Fibroblast of lung (primary cell): ENCODE measurements at regions not wholly inside any gene's neighbourhood (a gene's known extent, or its start where the extent isn't known, plus 50 kb on each side); places are given as distances from the start of the nearest gene placed in this dataset.

Experiments used
- DNase-seq, 2 donors: peaks; one replicate each; pipeline versions ENCODE4 v3.0.0 to v3.0.0-alpha.2; 2010; ENCODE audit warnings: low read depth in 2 of 2
- H2AFZ ChIP-seq: 2 replicates; pipeline ENCODE4 v1.5.1; 2012; ENCODE audit warnings: low read length, control low read depth, inconsistent platforms
- H3K27ac ChIP-seq: 2 replicates; pipeline ENCODE4 v1.5.1; 2011; ENCODE audit warnings: low read length, control low read depth; ENCODE audit not compliant: insufficient read depth
- H3K27me3 ChIP-seq: 2 replicates; pipeline ENCODE4 v1.5.1; 2011; ENCODE audit warnings: mild to moderate bottlenecking, low read length; ENCODE audit not compliant: control insufficient read depth, insufficient read depth
- H3K36me3 ChIP-seq: 2 replicates; pipeline ENCODE4 v1.5.1; 2011; ENCODE audit warnings: low read length; ENCODE audit not compliant: control insufficient read depth, insufficient read depth
- H3K4me1 ChIP-seq: 2 replicates; pipeline ENCODE4 v1.5.1; 2011; ENCODE audit warnings: low read length; ENCODE audit not compliant: control insufficient read depth, insufficient read depth; ENCODE audit errors: extremely low read depth
- H3K4me2 ChIP-seq: 2 replicates; pipeline ENCODE4 v1.5.1; 2011; ENCODE audit warnings: low read length, control low read depth; ENCODE audit not compliant: insufficient read depth; ENCODE audit errors: extremely low read depth
- H3K4me3 ChIP-seq, 4 experiments: fragments of 200-600 bp in 1 of 4; sonication (generic) in 1 of 4; replicated peaks in 1 of 4; 2 replicates each; pipeline ENCODE4 v1.5.1; 2011 to 2016; ENCODE audit warnings: low read length in 4 of 4, low read depth in 3 of 4, mild to moderate bottlenecking in 3 of 4, control low read depth in 2 of 4, inconsistent platforms in 1 of 4, mixed read lengths in 1 of 4; ENCODE audit not compliant: insufficient read depth in 1 of 4; ENCODE audit errors: control extremely low read depth in 1 of 4
- H3K79me2 ChIP-seq: 2 replicates; pipeline ENCODE4 v1.5.1; 2012; ENCODE audit warnings: mild to moderate bottlenecking, low read length, inconsistent platforms; ENCODE audit not compliant: control insufficient read depth, insufficient read depth
- H3K9ac ChIP-seq: 2 replicates; pipeline ENCODE4 v1.5.1; 2011; ENCODE audit warnings: mild to moderate bottlenecking, low read length, control low read depth; ENCODE audit not compliant: insufficient read depth
- H3K9me3 ChIP-seq: 2 replicates; pipeline ENCODE4 v1.5.1; 2012; ENCODE audit warnings: low read depth, low read length; ENCODE audit not compliant: control insufficient read depth, insufficient read depth
- H4K20me1 ChIP-seq: 2 replicates; pipeline ENCODE4 v1.5.1; 2011; ENCODE audit warnings: low read length; ENCODE audit not compliant: control insufficient read depth, insufficient read depth; ENCODE audit errors: extremely low read depth
- EZH2 ChIP-seq: IDR thresholded peaks from 2 replicates; pipeline ENCODE4 v1.5.1; 2012; ENCODE audit warnings: low read length, control low read depth, mild to moderate bottlenecking; ENCODE audit errors: missing control alignments
- TF ChIP-seq, protein P1 (sequence below), 2 donors: IDR thresholded peaks in 1 of 2; conservative IDR thresholded peaks in 1 of 2; 1 replicate in 1 of 2; 2 replicates in 1 of 2; pipeline ENCODE4 v1.5.1; 2011 to 2012; ENCODE audit warnings: low read length in 2 of 2, control low read depth in 1 of 2, inconsistent platforms in 1 of 2, low read depth in 1 of 2, mild to moderate bottlenecking in 1 of 2

DNA sequence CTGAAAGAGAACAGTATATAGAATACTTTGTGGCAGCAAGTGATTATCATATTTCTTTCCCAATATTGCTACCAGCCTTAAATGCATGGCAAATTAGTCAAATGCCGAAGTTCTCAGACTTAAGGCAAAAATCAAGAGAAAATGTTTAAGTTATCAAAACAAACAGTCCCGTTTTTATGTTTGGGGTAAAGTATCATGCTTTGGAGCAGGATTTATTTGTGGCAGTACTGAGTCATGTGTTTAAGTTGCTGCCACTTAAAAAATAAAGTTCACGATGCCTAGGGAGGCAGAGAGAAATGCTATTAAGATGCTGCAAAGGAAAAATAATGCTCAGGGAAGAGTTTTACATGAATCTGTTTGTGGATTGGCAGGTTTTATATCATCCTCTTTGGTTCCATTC is 417.4 kb upstream of the MDFIC2 start:
- Histone ChIP-seq H3K9me3 (no peaks in the 10 kb centered on the region), H3K27ac (no peak overlapping the region), H3K4me3 (no peak overlapping the region), H3K9ac (no peak overlapping the region), H2AFZ (no peak overlapping the region), H3K36me3 (no peaks in the 10 kb centered on the region), H3K79me2 (no peaks in the 10 kb centered on the region), H3K4me2 (no peak overlapping the region), H3K4me1 (no peaks in the 10 kb centered on the region), H3K27me3 (no peaks in the 10 kb centered on the region), H4K20me1 (no peaks in the 10 kb centered on the region)
- peak; percentile 8 to 55 for DNase-seq
- TF ChIP-seq EZH2: no peak
- TF ChIP-seq, protein P1, sequence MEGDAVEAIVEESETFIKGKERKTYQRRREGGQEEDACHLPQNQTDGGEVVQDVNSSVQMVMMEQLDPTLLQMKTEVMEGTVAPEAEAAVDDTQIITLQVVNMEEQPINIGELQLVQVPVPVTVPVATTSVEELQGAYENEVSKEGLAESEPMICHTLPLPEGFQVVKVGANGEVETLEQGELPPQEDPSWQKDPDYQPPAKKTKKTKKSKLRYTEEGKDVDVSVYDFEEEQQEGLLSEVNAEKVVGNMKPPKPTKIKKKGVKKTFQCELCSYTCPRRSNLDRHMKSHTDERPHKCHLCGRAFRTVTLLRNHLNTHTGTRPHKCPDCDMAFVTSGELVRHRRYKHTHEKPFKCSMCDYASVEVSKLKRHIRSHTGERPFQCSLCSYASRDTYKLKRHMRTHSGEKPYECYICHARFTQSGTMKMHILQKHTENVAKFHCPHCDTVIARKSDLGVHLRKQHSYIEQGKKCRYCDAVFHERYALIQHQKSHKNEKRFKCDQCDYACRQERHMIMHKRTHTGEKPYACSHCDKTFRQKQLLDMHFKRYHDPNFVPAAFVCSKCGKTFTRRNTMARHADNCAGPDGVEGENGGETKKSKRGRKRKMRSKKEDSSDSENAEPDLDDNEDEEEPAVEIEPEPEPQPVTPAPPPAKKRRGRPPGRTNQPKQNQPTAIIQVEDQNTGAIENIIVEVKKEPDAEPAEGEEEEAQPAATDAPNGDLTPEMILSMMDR (conservative IDR thresholded peaks at IDR 0.05 in 1 of 2, IDR thresholded peaks at IDR 0.05 in 1 of 2; ENCODE audit: low read depth in 1 of 2, low read length in 2 of 2): no peak

DNA sequence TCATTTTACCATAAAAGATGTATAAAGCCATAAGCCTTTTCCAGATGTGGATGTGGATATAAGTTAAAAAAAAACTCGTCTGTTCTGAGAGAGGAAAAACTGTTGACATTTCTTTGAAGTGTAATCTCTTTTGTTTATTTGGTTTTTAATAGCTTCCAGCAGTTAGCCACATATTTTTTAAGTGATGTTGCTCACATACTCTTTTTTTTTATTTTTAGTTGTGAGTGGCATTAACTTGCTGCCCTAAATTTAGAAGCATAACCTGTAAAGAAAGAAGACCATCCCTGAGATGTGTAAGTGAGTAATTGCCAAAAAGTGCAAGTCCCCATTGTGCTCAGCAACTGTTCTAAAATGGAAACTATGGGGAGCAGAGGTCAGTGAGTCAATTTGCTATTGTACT is 415.9 kb upstream of the MDFIC2 start:
- Histone ChIP-seq H3K4me3 (no peak overlapping the region), H3K4me2 (peak overlapping the region; percentile 29), H3K9ac (no peak overlapping the region), H4K20me1 (no peaks in the 10 kb centered on the region), H3K36me3 (no peaks in the 10 kb centered on the region), H3K27ac (no peak overlapping the region), H2AFZ (no peak overlapping the region), H3K27me3 (no peaks in the 10 kb centered on the region), H3K4me1 (no peaks in the 10 kb centered on the region), H3K79me2 (no peaks in the 10 kb centered on the region), H3K9me3 (no peaks in the 10 kb centered on the region)
- no peak for TF ChIP-seq EZH2
- TF ChIP-seq, protein P1 (conservative IDR thresholded peaks at IDR 0.05 in 1 of 2, IDR thresholded peaks at IDR 0.05 in 1 of 2; ENCODE audit: low read depth in 1 of 2, low read length in 2 of 2): no peak
- peak; percentile 58 to 72 for DNase-seq

DNA sequence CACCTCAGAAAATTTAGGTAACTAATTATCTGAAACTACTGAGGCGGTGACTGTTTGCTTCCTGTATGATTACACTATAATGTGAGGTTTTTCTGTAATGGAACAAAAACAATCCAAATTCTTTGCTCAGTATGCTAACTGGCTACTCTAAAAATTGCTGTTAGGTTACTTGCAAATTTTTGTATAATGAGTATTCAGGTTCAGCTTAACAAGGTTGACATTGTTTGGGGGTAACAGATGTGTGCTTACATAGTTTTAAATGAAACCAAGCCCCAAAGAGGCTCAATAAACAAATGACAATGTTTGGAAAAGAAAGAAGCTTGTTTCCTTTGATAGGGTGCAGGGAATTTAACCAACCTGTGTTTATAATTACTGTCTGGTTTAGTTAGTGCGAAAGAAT is 414.5 kb upstream of the MDFIC2 start:
- H3K9me3 ChIP-seq: no peaks in the 10 kb centered on the region
- no peaks in the 10 kb centered on the region for H3K4me1 ChIP-seq
- H3K4me3 ChIP-seq: no peak overlapping the region

More for the DNA sequence above, 414.5 kb upstream of the MDFIC2 start:
- TF ChIP-seq EZH2: no peak
- Histone ChIP-seq H3K36me3 (no peaks in the 10 kb centered on the region), H2AFZ (no peak overlapping the region), H3K9ac (no peak overlapping the region), H3K4me2 (no peak overlapping the region), H4K20me1 (no peaks in the 10 kb centered on the region), H3K27ac (no peak overlapping the region), H3K27me3 (no peaks in the 10 kb centered on the region), H3K79me2 (no peaks in the 10 kb centered on the region)
- peak; percentile 15 to 93 for DNase-seq
